Cardiac fibroblast (primary cell): ENCODE measurements at regions not wholly inside any gene's neighbourhood (a gene's known extent, or its start where the extent isn't known, plus 50 kb on each side); places are given as distances from the start of the nearest gene placed in this dataset.

Experiments
- DNase-seq, 2 donors: peaks; one replicate each; pipeline versions ENCODE4 v3.0.0 to v3.0.0-alpha.2; 2010; ENCODE audit warnings: low read depth in 2 of 2
- H3K4me3 ChIP-seq, 2 donors: replicated peaks in 1 of 2; 1 replicate in 1 of 2; 2 replicates in 1 of 2; pipeline ENCODE4 v1.5.1; 2011; ENCODE audit warnings: low read depth in 2 of 2, low read length in 2 of 2, mild to moderate bottlenecking in 2 of 2, moderate library complexity in 1 of 2
- TF ChIP-seq, protein P1 (sequence below): IDR thresholded peaks from one replicate; pipeline ENCODE4 v1.5.1; 2011; ENCODE audit warnings: low read depth, mild to moderate bottlenecking, low read length, inconsistent platforms

DNA sequence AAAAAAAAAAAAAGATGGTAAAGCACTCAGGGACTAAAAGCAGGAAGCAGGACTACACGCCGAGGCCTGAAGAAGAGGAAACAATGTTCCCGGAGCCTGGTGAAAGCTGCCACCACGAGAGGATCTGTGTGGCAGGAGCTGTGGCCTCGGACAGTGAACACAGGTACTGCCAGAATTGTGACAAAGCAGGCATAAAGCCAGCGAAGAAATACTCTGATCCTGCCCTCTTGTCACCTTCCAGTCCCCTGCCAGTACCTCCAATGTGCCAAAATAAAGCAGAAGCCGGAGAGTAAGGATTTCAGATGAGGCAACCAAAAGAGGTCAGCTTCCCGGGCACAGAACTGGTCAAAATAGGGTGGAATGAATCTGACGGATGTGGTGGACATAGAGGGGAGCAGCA, 211.5 kb upstream of the TARS1 start:
- DNase-seq: no peak
- no peak overlapping the region for H3K4me3 ChIP-seq
- TF ChIP-seq, protein P1, sequence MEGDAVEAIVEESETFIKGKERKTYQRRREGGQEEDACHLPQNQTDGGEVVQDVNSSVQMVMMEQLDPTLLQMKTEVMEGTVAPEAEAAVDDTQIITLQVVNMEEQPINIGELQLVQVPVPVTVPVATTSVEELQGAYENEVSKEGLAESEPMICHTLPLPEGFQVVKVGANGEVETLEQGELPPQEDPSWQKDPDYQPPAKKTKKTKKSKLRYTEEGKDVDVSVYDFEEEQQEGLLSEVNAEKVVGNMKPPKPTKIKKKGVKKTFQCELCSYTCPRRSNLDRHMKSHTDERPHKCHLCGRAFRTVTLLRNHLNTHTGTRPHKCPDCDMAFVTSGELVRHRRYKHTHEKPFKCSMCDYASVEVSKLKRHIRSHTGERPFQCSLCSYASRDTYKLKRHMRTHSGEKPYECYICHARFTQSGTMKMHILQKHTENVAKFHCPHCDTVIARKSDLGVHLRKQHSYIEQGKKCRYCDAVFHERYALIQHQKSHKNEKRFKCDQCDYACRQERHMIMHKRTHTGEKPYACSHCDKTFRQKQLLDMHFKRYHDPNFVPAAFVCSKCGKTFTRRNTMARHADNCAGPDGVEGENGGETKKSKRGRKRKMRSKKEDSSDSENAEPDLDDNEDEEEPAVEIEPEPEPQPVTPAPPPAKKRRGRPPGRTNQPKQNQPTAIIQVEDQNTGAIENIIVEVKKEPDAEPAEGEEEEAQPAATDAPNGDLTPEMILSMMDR: no peak

DNA sequence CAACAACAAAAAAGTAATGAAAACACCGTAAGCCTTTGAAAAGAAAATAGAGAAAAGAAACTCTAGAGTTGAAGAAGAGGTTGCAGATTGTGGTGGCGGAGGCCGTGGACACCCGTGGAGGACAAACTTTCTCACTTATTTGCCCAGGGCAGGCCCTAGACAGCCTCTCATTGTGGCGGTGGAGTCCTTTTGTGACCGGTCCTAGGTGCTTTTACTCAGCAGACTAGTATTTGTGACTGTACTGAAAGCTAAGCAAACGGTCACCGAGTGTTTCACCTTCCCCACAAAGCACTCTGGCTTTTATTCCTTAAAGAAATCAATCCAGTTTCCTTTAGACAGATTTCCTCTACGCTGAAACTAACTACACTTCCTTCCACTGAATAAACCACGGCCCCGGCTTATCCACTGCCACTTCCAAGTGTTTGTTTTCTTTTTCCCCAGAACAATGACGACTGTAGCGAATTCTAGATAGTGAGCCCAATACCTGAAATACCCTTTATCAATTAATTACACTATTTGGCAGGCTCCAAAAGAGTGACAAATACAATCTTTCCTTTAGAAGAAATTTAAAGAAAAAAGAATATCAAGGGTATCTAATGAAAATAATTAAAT, 210.2 kb upstream of the TARS1 start:
- TF ChIP-seq, protein P1: no peak
- no peak for DNase-seq

DNA sequence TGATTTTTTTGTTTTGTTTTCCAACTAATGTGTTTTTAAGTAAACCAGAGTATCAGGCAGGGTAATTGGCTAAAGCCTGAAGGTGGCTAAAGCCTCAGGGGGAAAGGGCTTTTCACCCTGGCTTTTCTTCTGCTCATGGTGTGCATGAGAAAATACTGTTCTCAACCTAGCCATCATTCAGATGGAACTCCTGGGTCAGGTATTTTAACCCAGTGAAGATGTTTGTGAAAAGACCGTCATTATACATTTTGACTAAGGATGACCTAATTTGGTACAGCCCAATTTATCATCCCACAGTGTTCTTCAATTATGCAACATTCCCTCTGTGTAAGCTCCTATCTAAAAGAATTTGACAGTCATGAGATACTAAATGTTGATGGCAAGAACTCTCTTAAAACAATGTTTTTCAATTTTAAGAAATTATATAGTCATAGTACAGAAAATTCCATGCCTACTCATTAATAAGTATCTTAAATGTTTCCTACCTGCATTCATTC, 209.5 kb upstream of the TARS1 start:
- TF ChIP-seq, protein P1: no peak
- peak; percentile 11 to 31 for DNase-seq
- no peak overlapping the region for H3K4me3 ChIP-seq

More for the DNA sequence above, 210.2 kb upstream of the TARS1 start:
- H3K4me3 ChIP-seq: no peak overlapping the region

DNA sequence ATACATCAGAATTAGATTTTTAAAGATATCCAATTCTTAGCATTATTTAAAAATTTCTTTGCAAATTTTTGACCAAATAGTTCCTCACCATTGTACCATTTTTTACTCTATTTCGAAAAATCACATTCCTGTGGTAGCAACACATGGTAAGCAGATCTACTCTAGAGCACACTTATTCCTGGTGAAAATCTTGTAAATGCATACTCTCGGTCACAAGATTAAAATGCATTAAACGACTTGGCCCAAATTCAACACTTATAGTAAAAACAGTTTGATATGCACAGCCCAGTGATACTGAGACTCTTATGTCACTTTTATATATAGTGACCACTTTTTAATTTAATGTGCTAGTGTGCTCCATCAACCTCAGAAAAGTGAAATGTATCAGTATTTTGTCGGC, 208.8 kb upstream of the TARS1 start:
- TF ChIP-seq, protein P1: no peak
- no peak overlapping the region for H3K4me3 ChIP-seq
- DNase-seq: peak; percentile 16 to 17

DNA sequence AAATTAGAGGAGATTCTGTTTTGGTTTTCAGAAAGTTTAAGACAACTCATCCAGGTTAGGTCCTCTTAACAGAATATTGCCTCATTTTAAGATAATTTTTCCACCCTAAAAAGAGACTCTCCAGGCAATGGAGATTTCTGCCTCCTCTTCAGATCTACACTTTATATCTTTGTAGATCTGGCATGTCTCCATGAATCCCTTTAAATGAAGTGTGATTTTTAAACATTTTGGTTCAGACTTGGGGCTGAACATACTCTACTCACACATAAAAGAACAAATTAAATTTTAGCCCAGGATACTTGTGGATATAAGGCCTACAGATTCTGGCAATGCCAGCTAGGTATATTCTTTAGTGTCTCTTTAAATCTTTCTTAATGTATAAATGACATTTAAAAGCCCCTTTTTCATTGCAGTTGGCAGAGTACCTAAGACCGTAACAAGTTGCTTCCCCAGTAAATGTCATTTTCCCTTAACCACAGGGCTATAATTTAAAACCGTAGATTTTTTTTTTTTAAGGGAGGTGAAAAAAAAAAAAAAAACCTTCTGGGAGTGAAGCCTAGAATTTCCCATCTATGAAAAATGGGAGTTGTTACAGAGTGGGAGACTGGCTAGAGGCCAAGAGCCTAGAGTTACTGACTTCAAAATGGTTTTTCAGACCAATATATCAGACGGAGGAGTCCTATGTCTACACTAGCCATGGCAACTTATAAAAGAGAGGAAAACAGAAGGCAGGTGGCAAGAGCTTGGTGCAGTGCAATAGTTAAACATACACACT, 207.8 kb upstream of the TARS1 start:
- TF ChIP-seq, protein P1: no peak
- H3K4me3 ChIP-seq: no peak overlapping the region
- peak in 1 of 2 donors; percentile 35 for DNase-seq

DNA sequence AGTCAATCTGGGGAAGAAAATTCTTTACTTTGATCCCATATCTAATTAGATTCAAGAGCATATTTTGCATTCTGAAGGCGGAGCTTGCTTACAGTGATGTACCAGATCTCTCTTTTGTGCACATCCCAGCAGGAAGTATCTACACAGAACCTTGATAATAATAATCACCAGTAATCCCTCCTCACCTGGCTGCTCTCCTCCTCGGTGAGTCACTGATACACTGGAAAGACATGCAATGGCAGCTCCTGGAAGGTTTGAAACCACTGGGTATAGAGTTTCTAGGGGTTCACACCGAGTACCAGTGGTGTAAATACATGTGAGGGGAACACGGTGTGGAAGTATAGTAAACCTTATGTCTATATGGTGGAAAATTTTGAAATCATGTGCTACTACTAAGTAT, 205.5 kb upstream of the TARS1 start:
- TF ChIP-seq, protein P1: no peak
- DNase-seq: no peak
- no peak overlapping the region for H3K4me3 ChIP-seq
